A673 (cell line): ENCODE measurements at regions not wholly inside any gene's neighbourhood (a gene's known extent, or its start where the extent isn't known, plus 50 kb on each side); places are given as distances from the start of the nearest gene placed in this dataset.
"Not testable (repeated sequence)": the region's sequence is repeated elsewhere in the genome, so short reads cannot be mapped to it uniquely, and the experiment has no call there.

ENCODE experiments used
- CTCF ChIP-seq: fragments of 300-800, 200-600 bp; sonication (generic); conservative IDR thresholded peaks from 2 replicates; pipeline ENCODE4 v1.5.1; 2017; ENCODE audit warnings: low read depth, mild to moderate bottlenecking, antibody characterized with exemption, low read length, moderate library complexity, mixed read lengths
- EZH2 ChIP-seq: fragments of 200-600 bp; sonication (generic); IDR thresholded peaks from 2 replicates; pipeline ENCODE4 v1.6.1; 2017; ENCODE audit warnings: borderline replicate concordance, low read depth, mild to moderate bottlenecking, mixed read lengths, antibody characterized with exemption, low read length; ENCODE audit not compliant: poor library complexity, severe bottlenecking

DNA sequence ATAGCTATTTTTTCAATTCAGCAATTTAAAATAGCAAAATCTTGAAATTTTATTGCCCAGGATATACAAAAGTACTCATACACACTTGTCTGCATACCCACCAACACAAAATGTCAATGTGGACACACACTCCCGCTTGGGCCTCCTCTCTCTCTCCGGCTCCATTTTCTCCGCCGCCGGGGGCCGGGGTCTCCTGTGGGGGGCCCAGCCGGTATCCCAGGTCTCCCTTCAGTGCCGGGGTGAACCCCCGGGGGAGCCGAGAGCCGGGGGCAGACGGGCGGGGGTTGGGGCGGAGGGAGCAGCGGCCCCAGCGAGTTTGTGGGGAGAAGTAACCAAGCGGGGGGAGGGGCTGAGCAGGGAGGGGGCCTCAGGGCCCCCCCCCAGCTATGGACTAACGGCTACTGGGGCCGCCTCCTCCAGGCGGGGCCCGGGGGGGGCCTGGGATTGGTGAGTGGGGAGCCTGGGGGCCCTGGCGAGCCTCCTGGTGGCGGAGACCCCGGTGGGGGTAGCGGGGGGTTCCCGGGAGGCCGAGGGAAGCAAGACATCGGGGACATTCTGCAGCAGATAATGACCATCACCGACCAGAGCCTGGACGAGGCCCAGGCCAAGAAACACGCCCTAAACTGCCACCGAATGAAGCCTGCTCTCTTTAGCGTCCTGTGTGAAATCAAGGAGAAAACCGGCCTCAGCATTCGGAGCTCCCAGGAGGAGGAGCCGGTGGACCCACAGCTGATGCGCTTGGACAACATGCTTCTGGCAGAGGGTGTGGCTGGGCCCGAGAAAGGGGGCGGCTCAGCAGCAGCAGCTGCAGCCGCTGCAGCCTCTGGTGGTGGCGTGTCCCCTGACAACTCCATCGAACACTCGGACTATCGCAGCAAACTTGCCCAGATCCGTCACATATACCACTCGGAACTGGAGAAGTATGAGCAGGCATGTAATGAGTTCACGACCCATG is 56.6 kb downstream of the CHST2 start:
- TF ChIP-seq CTCF, EZH2: not testable (repeated sequence)
